CD14-positive monocyte (primary cell): ENCODE measurements at regions not wholly inside any gene's neighbourhood (a gene's known extent, or its start where the extent isn't known, plus 50 kb on each side); places are given as distances from the start of the nearest gene placed in this dataset.

Experiments used
- DNase-seq, 3 donors: peaks; one replicate each; pipeline ENCODE4 v3.0.0-alpha.2; 2011 to 2022
- H2AFZ ChIP-seq: 2 replicates; pipeline ENCODE4 v1.6.0; 2012; ENCODE audit warnings: mild to moderate bottlenecking, low read depth, low read length, inconsistent platforms; ENCODE audit not compliant: insufficient read depth, poor library complexity, severe bottlenecking
- H3K27ac ChIP-seq, 2 donors: 1 replicate in 1 of 2; 2 replicates in 1 of 2; pipeline ENCODE4 v1.5.1; 2012 to 2013; ENCODE audit warnings: low read length in 2 of 2, control low read depth in 1 of 2, inconsistent platforms in 1 of 2, low read depth in 1 of 2, mild to moderate bottlenecking in 1 of 2
- H3K27me3 ChIP-seq, 2 donors: one replicate each; pipeline versions ENCODE4 v1.6.0 to v1.6.1; 2011 to 2013; ENCODE audit warnings: low read length in 2 of 2; ENCODE audit not compliant: control insufficient read depth in 2 of 2, insufficient read depth in 2 of 2
- H3K36me3 ChIP-seq, 2 donors: replicated peaks in 1 of 2; 1 replicate in 1 of 2; 2 replicates in 1 of 2; pipeline versions ENCODE4 v1.5.1 to v1.6.1; 2012 to 2013; ENCODE audit warnings: low read length in 2 of 2, control low read depth in 1 of 2, inconsistent platforms in 1 of 2, mild to moderate bottlenecking in 1 of 2; ENCODE audit not compliant: insufficient read depth in 2 of 2, control insufficient read depth in 1 of 2
- H3K4me1 ChIP-seq, 2 donors: 1 replicate in 1 of 2; 2 replicates in 1 of 2; pipeline versions ENCODE4 v1.5.1 to v1.6.1; 2012 to 2013; ENCODE audit warnings: low read length in 2 of 2, control low read depth in 1 of 2, inconsistent platforms in 1 of 2, mild to moderate bottlenecking in 1 of 2, moderate library complexity in 1 of 2; ENCODE audit not compliant: insufficient read depth in 2 of 2, control insufficient read depth in 1 of 2
- H3K4me2 ChIP-seq: replicated peaks from 2 replicates; pipeline ENCODE3; 2012; ENCODE audit warnings: low read length, moderate library complexity, mild to moderate bottlenecking; ENCODE audit not compliant: poor library complexity, severe bottlenecking; ENCODE audit errors: extremely low read depth
- H3K4me3 ChIP-seq, 3 experiments: fragments of 200-600 bp in 1 of 3; sonication (generic) in 1 of 3; replicated peaks in 1 of 3; 1 replicate in 2 of 3; 2 replicates in 1 of 3; pipeline ENCODE4 v1.5.1; 2011 to 2013; ENCODE audit warnings: low read length in 3 of 3, mild to moderate bottlenecking in 3 of 3, control low read depth in 2 of 3, low read depth in 2 of 3, inconsistent platforms in 1 of 3, moderate library complexity in 1 of 3
- H3K79me2 ChIP-seq: 2 replicates; pipeline ENCODE4 v1.6.0; 2012; ENCODE audit warnings: mild to moderate bottlenecking, control low read depth, inconsistent platforms, low read length, moderate library complexity; ENCODE audit not compliant: insufficient read depth
- H3K9ac ChIP-seq: 2 replicates; pipeline ENCODE4 v1.6.0; 2017; ENCODE audit warnings: low read length, mild to moderate bottlenecking; ENCODE audit not compliant: insufficient read depth, poor library complexity, severe bottlenecking
- H3K9me3 ChIP-seq, 2 donors: replicated peaks in 1 of 2; 1 replicate in 1 of 2; 2 replicates in 1 of 2; pipeline versions ENCODE4 v1.5.1 to v1.6.1; 2012 to 2013; ENCODE audit warnings: low read length in 2 of 2, control low read depth in 1 of 2; ENCODE audit not compliant: control insufficient read depth in 1 of 2, insufficient read depth in 1 of 2
- H4K20me1 ChIP-seq: 2 replicates; pipeline ENCODE4 v1.6.0; 2012; ENCODE audit warnings: mild to moderate bottlenecking, low read length, control low read depth, moderate library complexity; ENCODE audit not compliant: insufficient read depth
- H3K27ac Mint-ChIP-seq, 7 donors: one replicate each; pipeline ENCODE4 v1.8.0; 2020; ENCODE audit warnings: mild to moderate bottlenecking in 7 of 7, mixed read lengths in 7 of 7, moderate library complexity in 6 of 7, inconsistent platforms in 2 of 7
- H3K27me3 Mint-ChIP-seq, 3 donors: one replicate each; pipeline ENCODE4 v1.8.0; 2021 to 2022; ENCODE audit warnings: low read depth in 3 of 3, mild to moderate bottlenecking in 3 of 3, mixed read lengths in 3 of 3, moderate library complexity in 3 of 3, inconsistent platforms in 1 of 3
- H3K36me3 Mint-ChIP-seq, 2 donors: one replicate each; pipeline ENCODE4 v1.8.0; 2020; ENCODE audit warnings: mixed read lengths in 2 of 2, inconsistent platforms in 1 of 2, mild to moderate bottlenecking in 1 of 2
- H3K4me1 Mint-ChIP-seq: one replicate; pipeline ENCODE4 v1.8.0; 2020; ENCODE audit warnings: mild to moderate bottlenecking, mixed read lengths
- H3K4me3 Mint-ChIP-seq, 2 donors: one replicate each; pipeline ENCODE4 v1.8.0; 2020; ENCODE audit warnings: mild to moderate bottlenecking in 2 of 2, mixed read lengths in 2 of 2, moderate library complexity in 1 of 2
- H3K9me3 Mint-ChIP-seq, 7 donors: one replicate each; pipeline ENCODE4 v1.8.0; 2020 to 2022; ENCODE audit warnings: mixed read lengths in 7 of 7, mild to moderate bottlenecking in 6 of 7, moderate library complexity in 6 of 7, inconsistent platforms in 2 of 7
- CTCF ChIP-seq: fragments of 200-600 bp; IDR thresholded peaks from one replicate; pipeline ENCODE4 v1.8.0; 2022; ENCODE audit warnings: antibody characterized with exemption, mild to moderate bottlenecking
- WGBS: methylation state at CpG from one replicate; pipeline ENCODE4 v1.1.5; 2013; ENCODE audit warnings: missing lambda C conversion rate; ENCODE audit not compliant: insufficient coverage; 5-methylcytosine and 5-hydroxymethylcytosine counted together
- intact Hi-C, 2 donors: fragments of 100-400 bp; cut with micrococcal nuclease; formaldehyde crosslinking; loops; one replicate each; pipeline versions ENCODE4 v1.15.0 to v1.15.1; 2023

- H3K9me3 Mint-ChIP-seq = no peaks in the 10 kb centered on the region
- no peak overlapping the region for H3K27ac Mint-ChIP-seq
- H3K4me3 Mint-ChIP-seq = no peak overlapping the region
- 96% methylated on average over 3 of the region's 3 CpGs for WGBS
- Histone ChIP-seq H3K4me1 (no peaks in the 10 kb centered on the region), H3K27me3 (no peaks in the 10 kb centered on the region), H4K20me1 (no peaks in the 10 kb centered on the region), H3K27ac (no peak overlapping the region), H3K36me3 (no peaks in the 10 kb centered on the region), H3K9me3 (no peaks in the 10 kb centered on the region), H3K4me3 (no peak overlapping the region), H3K9ac (no peak overlapping the region), H3K79me2 (no peaks in the 10 kb centered on the region), H2AFZ (no peak overlapping the region), H3K4me2 (no peak overlapping the region)
- no peaks in the 10 kb centered on the region for H3K4me1 Mint-ChIP-seq
- intact Hi-C loops = no loop called here
- no peak for TF ChIP-seq CTCF
- H3K27me3 Mint-ChIP-seq = no peaks in the 10 kb centered on the region
- no peak for DNase-seq
- no peaks in the 10 kb centered on the region for H3K36me3 Mint-ChIP-seq
These were observed 406.2 kb downstream of the LIG4 start for GRCh38 chr13:107809125-107809524.

- WGBS = no CpG with 5 or more reads among the region's 3 CpGs
- no peak overlapping the region for H3K4me3 Mint-ChIP-seq
- Histone ChIP-seq H3K9ac (no peak overlapping the region), H3K4me3 (no peak overlapping the region), H3K4me1 (no peaks in the 10 kb centered on the region), H3K36me3 (no peaks in the 10 kb centered on the region), H3K27me3 (no peaks in the 10 kb centered on the region), H3K79me2 (no peaks in the 10 kb centered on the region), H2AFZ (no peak overlapping the region), H3K4me2 (no peak overlapping the region), H3K9me3 (no peaks in the 10 kb centered on the region), H3K27ac (no peak overlapping the region), H4K20me1 (no peaks in the 10 kb centered on the region)
- H3K27ac Mint-ChIP-seq = no peak overlapping the region
- H3K9me3 Mint-ChIP-seq = peaks cover 0 to 4% (median 0%) of the 10 kb centered on the region in 7 donors
- H3K36me3 Mint-ChIP-seq = no peaks in the 10 kb centered on the region
- no peak for TF ChIP-seq CTCF
- intact Hi-C loops = no loop called here
- no peak for DNase-seq
- H3K27me3 Mint-ChIP-seq = peaks cover 0 to 2% (median 0%) of the 10 kb centered on the region in 3 donors
- no peaks in the 10 kb centered on the region for H3K4me1 Mint-ChIP-seq
These were observed 406.9 kb downstream of the LIG4 start for GRCh38 chr13:107808389-107808788.
